BLaER1 treated with 17β-estradiol and CSF1 and Interleukin-3, amounts not matched to agents 10 nM and 100 nM (cell line): ENCODE measurements at regions not wholly inside any gene's neighbourhood (a gene's known extent, or its start where the extent isn't known, plus 50 kb on each side); places are given as distances from the start of the nearest gene placed in this dataset.
"Not testable (repeated sequence)": the region's sequence is repeated elsewhere in the genome, so short reads cannot be mapped to it uniquely, and the experiment has no call there.

Experiments used
- H3K27ac ChIP-seq, 11 experiments: shearing (Covaris generic); formaldehyde crosslinking; 2 replicates each; pipeline ENCODE4 v1.8.1; 2022
- H3K27me3 ChIP-seq, 11 experiments: shearing (Covaris generic); formaldehyde crosslinking; 2 replicates each; pipeline ENCODE4 v1.8.1; 2022
- H3K36me3 ChIP-seq, 11 experiments: shearing (Covaris generic); formaldehyde crosslinking; 2 replicates each; pipeline ENCODE4 v1.8.1; 2022
- H3K4me1 ChIP-seq, 10 experiments: shearing (Covaris generic); formaldehyde crosslinking; 2 replicates each; pipeline ENCODE4 v1.8.1; 2022
- H3K4me2 ChIP-seq, 11 experiments: shearing (Covaris generic); formaldehyde crosslinking; 2 replicates each; pipeline ENCODE4 v1.8.1; 2022
- H3K4me3 ChIP-seq, 10 experiments: shearing (Covaris generic); formaldehyde crosslinking; 2 replicates each; pipeline ENCODE4 v1.8.1; 2022
- H3K9ac ChIP-seq, 11 experiments: shearing (Covaris generic); formaldehyde crosslinking; 2 replicates each; pipeline ENCODE4 v1.8.1; 2022
- H3K9me3 ChIP-seq, 11 experiments: shearing (Covaris generic); formaldehyde crosslinking; replicated peaks in 1 of 11; 2 replicates each; pipeline ENCODE4 v1.8.1; 2022
- H4K20me1 ChIP-seq, 11 experiments: shearing (Covaris generic); formaldehyde crosslinking; 2 replicates each; pipeline ENCODE4 v1.8.1; 2022
- Cebpa-rat ChIP-seq, 11 experiments: shearing (Covaris generic); IDR thresholded peaks; 2 replicates each; pipeline ENCODE4 v1.8.1; 2022

DNA sequence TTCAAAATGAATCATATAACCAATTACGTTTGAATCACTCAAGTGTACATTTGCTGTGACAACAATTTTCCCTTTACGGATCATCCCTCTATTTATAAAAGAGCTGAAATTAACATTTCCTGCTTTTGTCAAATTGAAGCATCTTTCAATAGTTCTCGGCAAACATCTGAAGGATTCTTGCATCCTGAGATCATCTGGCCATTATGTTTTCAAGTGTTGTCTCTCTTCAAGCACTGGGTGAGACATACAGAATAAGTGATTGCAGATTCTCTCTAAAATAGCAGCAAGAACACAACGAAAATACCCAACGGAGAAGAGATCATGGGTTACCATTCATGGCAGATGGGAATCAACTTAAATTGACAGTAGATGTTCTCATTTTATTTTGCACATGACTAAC, 283.4 kb upstream of the GRAMD2B start:
- H4K20me1 ChIP-seq, result no peaks in the 10 kb centered on the region
- H3K36me3 ChIP-seq, result no peaks in the 10 kb centered on the region; a peak in 1 of 22 replicates
- H3K9me3 ChIP-seq, result peaks cover 0 to 40% (median 22%) of the 10 kb centered on the region in 11 experiments; a peak in 14 of 22 replicates
- peaks cover 0 to 54% (median 29%) of the 10 kb centered on the region in 10 experiments; a peak in 16 of 20 replicates for H3K4me1 ChIP-seq
- H3K4me2 ChIP-seq, result peak overlapping the region; percentile 25 to 71 (median 50); a peak in 21 of 22 replicates
- H3K9ac ChIP-seq, result no peak overlapping the region
- no peak for TF ChIP-seq Cebpa-rat (IDR thresholded peaks at IDR 0.05)
- no peak overlapping the region for H3K27ac ChIP-seq
- no peaks in the 10 kb centered on the region for H3K27me3 ChIP-seq
- H3K4me3 ChIP-seq, result no peak overlapping the region; a peak in 1 of 20 replicates

GRCh38 chr5:126143622-126144021, 279.6 kb upstream of the GRAMD2B start:
- Histone ChIP-seq H4K20me1 (no peaks in the 10 kb centered on the region), H3K27me3 (no peaks in the 10 kb centered on the region), H3K4me1 (peaks cover 0 to 43% (median 27%) of the 10 kb centered on the region in 10 experiments; a peak in 16 of 20 replicates), H3K36me3 (no peaks in the 10 kb centered on the region; a peak in 1 of 22 replicates), H3K4me3 (no peak overlapping the region), H3K9ac (no peak overlapping the region), H3K4me2 (peak overlapping the region in 4 of 11 experiments; percentile 2 to 11 (median 6); a peak in 5 of 22 replicates), H3K27ac (no peak overlapping the region), H3K9me3 (peaks cover 0 to 34% (median 15%) of the 10 kb centered on the region in 11 experiments; a peak in 13 of 22 replicates)
- TF ChIP-seq Cebpa-rat (IDR thresholded peaks at IDR 0.05), result no peak

GRCh38 chr5:126150319-126150718, 272.9 kb upstream of the GRAMD2B start:
- H3K27ac ChIP-seq, H4K20me1 ChIP-seq, H3K36me3 ChIP-seq, H3K9me3 ChIP-seq, H3K4me1 ChIP-seq, H3K27me3 ChIP-seq, H3K4me2 ChIP-seq, H3K4me3 ChIP-seq, H3K9ac ChIP-seq: not testable (repeated sequence)

- H3K4me1 ChIP-seq, H3K4me3 ChIP-seq, H3K27me3 ChIP-seq, H3K4me2 ChIP-seq, H3K27ac ChIP-seq, H3K9ac ChIP-seq, H4K20me1 ChIP-seq, H3K36me3 ChIP-seq: not testable (repeated sequence)
- peaks cover 10 to 32% (median 25%) of the 10 kb centered on the region in 11 experiments; a peak in 19 of 22 replicates for H3K9me3 ChIP-seq
Measured at GRCh38 chr5:126155298-126155697, 267.9 kb upstream of the GRAMD2B start.

DNA sequence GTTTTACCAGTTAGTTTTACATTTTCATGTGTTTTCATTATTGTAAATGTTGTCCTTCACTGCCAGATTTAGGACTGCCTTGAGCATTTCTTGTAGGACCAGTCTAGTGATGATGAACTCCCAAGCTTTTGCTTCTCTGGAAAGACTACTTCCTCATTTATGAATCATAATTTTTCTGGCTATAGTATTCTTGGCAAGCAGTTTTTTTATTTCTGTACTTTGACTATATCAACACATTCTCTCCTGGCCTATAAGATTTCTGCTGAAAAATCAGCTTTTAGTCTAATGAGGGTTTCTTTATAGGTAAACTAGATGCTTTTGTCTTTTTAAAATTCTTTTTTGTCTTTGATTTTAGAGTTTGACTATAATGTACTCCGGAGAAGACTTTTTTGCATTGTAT, 256.8 kb upstream of the GRAMD2B start:
- Histone ChIP-seq H4K20me1 (no peaks in the 10 kb centered on the region), H3K4me1 (no peaks in the 10 kb centered on the region), H3K27me3 (no peaks in the 10 kb centered on the region), H3K4me2 (no peak overlapping the region), H3K9me3 (peaks cover 29 to 43% (median 37%) of the 10 kb centered on the region in 11 experiments), H3K36me3 (no peaks in the 10 kb centered on the region), H3K27ac (no peak overlapping the region), H3K9ac (no peak overlapping the region), H3K4me3 (no peak overlapping the region)
- no peak for TF ChIP-seq Cebpa-rat (IDR thresholded peaks at IDR 0.05)

- Histone ChIP-seq H3K27me3 (no peaks in the 10 kb centered on the region), H3K9ac (no peak overlapping the region), H4K20me1 (no peaks in the 10 kb centered on the region), H3K4me2 (no peak overlapping the region), H3K4me1 (no peaks in the 10 kb centered on the region), H3K4me3 (no peak overlapping the region), H3K36me3 (no peaks in the 10 kb centered on the region), H3K9me3 (peaks cover 29 to 53% (median 45%) of the 10 kb centered on the region in 11 experiments), H3K27ac (no peak overlapping the region)
- TF ChIP-seq Cebpa-rat (IDR thresholded peaks at IDR 0.05), result no peak
Measured at GRCh38 chr5:126168785-126169184, 254.4 kb upstream of the GRAMD2B start.

- TF ChIP-seq Cebpa-rat (IDR thresholded peaks at IDR 0.05), result no peak
- no peak overlapping the region for H3K9ac ChIP-seq
- no peaks in the 10 kb centered on the region for H3K36me3 ChIP-seq
- no peak overlapping the region for H3K27ac ChIP-seq
- H3K4me2 ChIP-seq, result no peak overlapping the region
- H3K4me1 ChIP-seq, result no peaks in the 10 kb centered on the region
- no peaks in the 10 kb centered on the region for H3K27me3 ChIP-seq
- no peaks in the 10 kb centered on the region for H4K20me1 ChIP-seq
- H3K9me3 ChIP-seq, result peaks cover 13 to 35% (median 28%) of the 10 kb centered on the region in 11 experiments
- no peak overlapping the region for H3K4me3 ChIP-seq
Measured at GRCh38 chr5:126171916-126172315, 251.3 kb upstream of the GRAMD2B start.

DNA sequence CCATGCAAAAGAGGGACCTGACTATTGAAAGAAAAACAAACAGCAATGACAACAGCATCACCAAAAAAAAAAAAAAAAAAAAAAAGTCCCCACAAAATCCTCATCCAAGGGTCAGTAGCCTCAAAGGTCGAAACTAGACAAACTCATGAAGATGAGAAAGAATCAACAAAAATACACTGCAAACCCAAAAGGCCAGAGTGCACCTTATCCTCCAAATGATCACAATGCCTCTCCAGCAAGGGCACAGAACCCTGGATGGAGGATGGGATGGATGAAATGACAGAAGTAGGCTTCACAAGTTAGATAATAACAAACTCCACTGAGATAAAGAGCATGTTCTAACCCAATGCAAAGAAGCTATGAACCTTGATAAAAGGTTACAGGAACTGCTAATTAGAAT, 250.4 kb upstream of the GRAMD2B start:
- Histone ChIP-seq H3K4me2 (no peak overlapping the region), H3K4me1 (no peaks in the 10 kb centered on the region), H3K36me3 (no peaks in the 10 kb centered on the region), H3K4me3 (no peak overlapping the region), H3K9ac (no peak overlapping the region), H3K27ac (no peak overlapping the region), H4K20me1 (no peaks in the 10 kb centered on the region), H3K27me3 (no peaks in the 10 kb centered on the region), H3K9me3 (peaks cover 4 to 26% (median 19%) of the 10 kb centered on the region in 11 experiments)
- no peak for TF ChIP-seq Cebpa-rat (IDR thresholded peaks at IDR 0.05)

GRCh38 chr5:126178521-126178920, 244.7 kb upstream of the GRAMD2B start:
- TF ChIP-seq Cebpa-rat (IDR thresholded peaks at IDR 0.05), result no peak
- H3K4me2 ChIP-seq, result no peak overlapping the region
- H3K27ac ChIP-seq, result no peak overlapping the region
- H3K36me3 ChIP-seq, result no peaks in the 10 kb centered on the region
- H3K27me3 ChIP-seq, result no peaks in the 10 kb centered on the region
- no peaks in the 10 kb centered on the region for H3K4me1 ChIP-seq
- no peak overlapping the region for H3K4me3 ChIP-seq
- H4K20me1 ChIP-seq, result no peaks in the 10 kb centered on the region
- H3K9me3 ChIP-seq, result no peaks in the 10 kb centered on the region
- H3K9ac ChIP-seq, result no peak overlapping the region

DNA sequence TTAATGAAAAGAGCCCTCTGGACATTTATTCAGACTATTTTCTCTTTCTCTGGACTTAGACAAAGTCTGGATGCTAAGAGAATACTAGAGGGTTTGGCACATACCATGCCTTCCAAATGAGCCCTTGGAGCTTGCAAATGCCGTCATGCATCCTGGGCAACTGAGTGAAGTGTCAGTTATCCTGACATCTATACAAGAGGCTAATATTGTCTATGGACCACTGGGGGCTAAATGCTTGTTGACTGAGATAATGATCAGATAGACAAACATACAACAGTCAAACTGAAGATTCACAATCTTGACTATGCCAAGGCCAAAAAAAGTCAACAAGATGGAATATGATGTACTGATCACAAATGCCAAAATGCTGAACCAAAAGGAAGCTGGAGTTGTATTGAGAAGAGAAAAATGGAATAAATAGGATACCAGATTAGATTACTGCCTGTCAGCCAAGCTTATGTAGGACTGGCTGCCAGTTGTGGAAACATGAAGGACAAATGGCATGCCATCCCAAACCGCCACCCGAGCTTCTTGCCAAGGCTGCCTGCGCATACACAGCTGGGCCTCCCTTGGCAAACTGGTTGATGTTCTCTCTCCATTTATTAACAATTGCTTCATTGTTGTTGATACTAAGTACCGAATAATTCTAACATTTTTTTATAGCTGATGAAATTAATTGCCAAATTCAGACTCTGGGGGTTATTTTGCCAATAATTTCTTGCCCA, 240.1 kb upstream of the GRAMD2B start:
- Histone ChIP-seq H3K9me3 (no peaks in the 10 kb centered on the region), H3K9ac (no peak overlapping the region), H4K20me1 (no peaks in the 10 kb centered on the region), H3K4me1 (no peaks in the 10 kb centered on the region), H3K4me3 (no peak overlapping the region), H3K27ac (no peak overlapping the region), H3K4me2 (no peak overlapping the region), H3K27me3 (no peaks in the 10 kb centered on the region), H3K36me3 (no peaks in the 10 kb centered on the region)
- TF ChIP-seq Cebpa-rat (IDR thresholded peaks at IDR 0.05), result no peak
